ENCODE measurements at regions not wholly inside any gene's neighbourhood (a gene's known extent, or its start where the extent isn't known, plus 50 kb on each side); places are given as distances from the start of the nearest gene placed in this dataset.

GRCh38 chr17:77426676-77427386 is 286.1 kb downstream of the SEC14L1 start (continued):
- TF ChIP-seq PBX2 (CRISPR knock-in tag; IDR thresholded peaks at IDR 0.05; ENCODE audit: low read depth), result no peak
- no peak for TF ChIP-seq PBX2 (tag; conservative IDR thresholded peaks at IDR 0.05; ENCODE audit: low read depth)
- no peak for TF ChIP-seq WHSC1 (IDR thresholded peaks at IDR 0.05; ENCODE audit: low read length)
- peak; percentile 79 for TF ChIP-seq RBM25 (IDR thresholded peaks at IDR 0.05; ENCODE audit: low read depth, low read length, severe bottlenecking)
- TF ChIP-seq ETS2 (tag; IDR thresholded peaks at IDR 0.05; ENCODE audit: borderline replicate concordance, poor library complexity, severe bottlenecking), result no peak
- TF ChIP-seq PTRF (tag; IDR thresholded peaks at IDR 0.05), result no peak
- TF ChIP-seq IRF1 (CRISPR knock-in tag; IDR thresholded peaks at IDR 0.05; ENCODE audit: borderline replicate concordance), result no peak
- no peak for TF ChIP-seq JUNB (CRISPR knock-in tag; conservative IDR thresholded peaks at IDR 0.05)
- no peak for TF ChIP-seq ARID3A (IDR thresholded peaks at IDR 0.05; ENCODE audit: borderline replicate concordance, low read depth, low read length)
- TF ChIP-seq XRCC5 (IDR thresholded peaks at IDR 0.05; ENCODE audit: low read depth, low read length), result no peak
- no peak for TF ChIP-seq USF1 (CRISPR knock-in tag; IDR thresholded peaks at IDR 0.05)
- no peak for TF ChIP-seq ZNF280B (CRISPR knock-in tag; IDR thresholded peaks at IDR 0.05)
- TF ChIP-seq ZNF121 (CRISPR knock-in tag; conservative IDR thresholded peaks at IDR 0.05), result no peak
- no peak for TF ChIP-seq ZNF277 (CRISPR knock-in tag; IDR thresholded peaks at IDR 0.05; ENCODE audit: borderline replicate concordance)
- TF ChIP-seq IRF2 (CRISPR knock-in tag; IDR thresholded peaks at IDR 0.05), result no peak
- no peak for TF ChIP-seq ZKSCAN1 (IDR thresholded peaks at IDR 0.05; ENCODE audit: low read depth, low read length)
- TF ChIP-seq EGR1 (conservative IDR thresholded peaks at IDR 0.05), result no peak
- TF ChIP-seq KDM5B (IDR thresholded peaks at IDR 0.05; ENCODE audit: insufficient replicate concordance, low read depth, low read length), result no peak
- no peak for TF ChIP-seq ZNF408 (CRISPR knock-in tag; IDR thresholded peaks at IDR 0.05; ENCODE audit: low read depth)
